ENCODE measurements at regions not wholly inside any gene's neighbourhood (a gene's known extent, or its start where the extent isn't known, plus 50 kb on each side); places are given as distances from the start of the nearest gene placed in this dataset.

- no peak overlapping the region for H3K27ac ChIP-seq
Measured at GRCh38 chr20:55678970-55679667, 326.2 kb downstream of the CBLN4 start.

GRCh38 chr20:55678126-55678525 lies 327.2 kb downstream of the CBLN4 start:
- TF ChIP-seq CTCF (conservative IDR thresholded peaks at IDR 0.05) (no peak), ZFX (IDR thresholded peaks at IDR 0.05) (no peak)
- H3K27ac ChIP-seq: no peak overlapping the region

More at GRCh38 chr20:55678970-55679667, 326.2 kb downstream of the CBLN4 start:
- TF ChIP-seq CTCF (conservative IDR thresholded peaks at IDR 0.05) (no peak), ZFX (IDR thresholded peaks at IDR 0.05) (no peak)

- TF ChIP-seq CTCF (conservative IDR thresholded peaks at IDR 0.05): no peak
- no peak for TF ChIP-seq ZFX (IDR thresholded peaks at IDR 0.05)
- H3K27ac ChIP-seq: no peak overlapping the region
Measured at GRCh38 chr20:55677011-55677410, 328.3 kb downstream of the CBLN4 start.

- TF ChIP-seq CTCF (conservative IDR thresholded peaks at IDR 0.05) (no peak), ZFX (IDR thresholded peaks at IDR 0.05) (no peak)
- no peak overlapping the region for H3K27ac ChIP-seq
Measured at GRCh38 chr20:55676097-55676496, 329.2 kb downstream of the CBLN4 start.

GRCh38 chr20:55668631-55669030 lies 336.7 kb downstream of the CBLN4 start:
- TF ChIP-seq CTCF (conservative IDR thresholded peaks at IDR 0.05) (no peak), ZFX (IDR thresholded peaks at IDR 0.05) (no peak)
- no peak overlapping the region for H3K27ac ChIP-seq

- no peak for TF ChIP-seq ZFX (IDR thresholded peaks at IDR 0.05)
- no peak for TF ChIP-seq CTCF (conservative IDR thresholded peaks at IDR 0.05)
- H3K27ac ChIP-seq: no peak overlapping the region
Measured at GRCh38 chr20:55667955-55668354, 337.4 kb downstream of the CBLN4 start.

GRCh38 chr20:55667024-55667423 lies 338.3 kb downstream of the CBLN4 start:
- no peak overlapping the region for H3K27ac ChIP-seq
- TF ChIP-seq ZFX (IDR thresholded peaks at IDR 0.05) (no peak), CTCF (conservative IDR thresholded peaks at IDR 0.05) (no peak)
